ENCODE measurements at regions not wholly inside any gene's neighbourhood (a gene's known extent, or its start where the extent isn't known, plus 50 kb on each side); places are given as distances from the start of the nearest gene placed in this dataset.

- Histone ChIP-seq H3K4me1 (ENCODE audit: control insufficient read depth in 2 of 2, insufficient read depth in 1 of 2, low read depth in 1 of 2, low read length in 2 of 2) (no peaks in the 10 kb centered on the region), H3K79me1 (ENCODE audit: low read depth, low read length) (no peaks in the 10 kb centered on the region), H3K4me2 (ENCODE audit: insufficient read depth, low read length, poor library complexity, severe bottlenecking) (no peak overlapping the region), H3K27ac (replicated peaks; ENCODE audit: low read length) (no peak overlapping the region), H3K9me3 (replicated peaks in 1 of 2; ENCODE audit: control insufficient read depth in 2 of 2, insufficient read depth in 1 of 2, low read depth in 1 of 2, low read length in 2 of 2) (no peaks in the 10 kb centered on the region), H3K27me3 (ENCODE audit: control insufficient read depth in 3 of 3, insufficient read depth in 3 of 3, low read depth in 1 of 3, low read length in 3 of 3) (no peaks in the 10 kb centered on the region), H2BK5ac (ENCODE audit: low read length) (no peak overlapping the region), H2AFZ (ENCODE audit: low read length) (no peak overlapping the region), H3K4ac (ENCODE audit: low read length) (no peak overlapping the region), H2BK12ac (ENCODE audit: low read length) (no peak overlapping the region), H2BK15ac (ENCODE audit: low read length) (no peak overlapping the region), H2BK120ac (ENCODE audit: low read depth, low read length) (no peak overlapping the region), H3K36me3 (replicated peaks in 1 of 2; ENCODE audit: control insufficient read depth in 2 of 2, insufficient read depth in 2 of 2, low read length in 2 of 2) (no peaks in the 10 kb centered on the region), H3K18ac (ENCODE audit: low read length) (no peak overlapping the region), H2AK5ac (ENCODE audit: low read depth, low read length) (no peak overlapping the region), H3K14ac (ENCODE audit: low read length) (no peak overlapping the region), H3K4me3 (ENCODE audit: low read length in 2 of 2) (no peak overlapping the region), H3K23ac (ENCODE audit: low read depth, low read length, poor library complexity) (no peak overlapping the region), H3K9ac (ENCODE audit: low read depth, low read length, poor library complexity) (no peak overlapping the region), H4K8ac (ENCODE audit: low read depth, low read length) (no peak overlapping the region), H4K91ac (ENCODE audit: low read depth, low read length, poor library complexity) (no peak overlapping the region)
- WGBS, 2 donors (ENCODE audit: extremely low coverage in 2 of 2, insufficient read length in 2 of 2, insufficient replicate concordance in 1 of 2), result no CpG with 5 or more reads among the region's 3 CpGs
- no peak for DNase-seq (ENCODE audit: low spot score)
Measured at GRCh38 chr12:126424696-126425095, 1359.5 kb downstream of the AACS start.

DNA sequence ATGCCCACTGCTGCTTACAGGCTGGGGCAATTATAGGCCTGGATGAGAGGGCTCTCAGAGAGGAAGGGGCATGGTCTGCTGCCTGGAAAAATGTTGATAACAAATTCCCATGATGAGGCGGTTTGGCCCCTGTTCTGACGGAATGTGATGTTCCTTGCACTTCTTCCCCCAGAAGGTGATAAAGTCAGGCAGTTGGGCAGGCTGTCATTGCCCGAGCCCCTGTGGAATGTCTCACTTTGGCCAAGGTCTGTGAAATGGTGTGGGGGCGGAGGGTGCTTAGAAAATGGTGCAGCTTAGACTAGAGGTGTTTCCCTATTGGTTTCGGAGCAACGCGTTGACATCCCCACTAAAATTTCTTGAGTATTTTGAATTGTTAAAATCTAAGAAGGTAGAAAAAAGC, 1360.0 kb downstream of the AACS start:
- Histone ChIP-seq H2BK12ac (ENCODE audit: low read length) (no peak overlapping the region), H3K36me3 (replicated peaks in 1 of 2; ENCODE audit: control insufficient read depth in 2 of 2, insufficient read depth in 2 of 2, low read length in 2 of 2) (no peaks in the 10 kb centered on the region), H2BK5ac (ENCODE audit: low read length) (no peak overlapping the region), H3K4me3 (ENCODE audit: low read length in 2 of 2) (no peak overlapping the region), H3K4me2 (ENCODE audit: insufficient read depth, low read length, poor library complexity, severe bottlenecking) (no peak overlapping the region), H3K18ac (ENCODE audit: low read length) (no peak overlapping the region), H3K9ac (ENCODE audit: low read depth, low read length, poor library complexity) (no peak overlapping the region), H3K9me3 (replicated peaks in 1 of 2; ENCODE audit: control insufficient read depth in 2 of 2, insufficient read depth in 1 of 2, low read depth in 1 of 2, low read length in 2 of 2) (no peaks in the 10 kb centered on the region), H2AFZ (ENCODE audit: low read length) (no peak overlapping the region), H2BK120ac (ENCODE audit: low read depth, low read length) (no peak overlapping the region), H3K79me1 (ENCODE audit: low read depth, low read length) (no peaks in the 10 kb centered on the region), H4K8ac (ENCODE audit: low read depth, low read length) (no peak overlapping the region), H4K91ac (ENCODE audit: low read depth, low read length, poor library complexity) (no peak overlapping the region), H3K27ac (replicated peaks; ENCODE audit: low read length) (no peak overlapping the region), H2AK5ac (ENCODE audit: low read depth, low read length) (no peak overlapping the region), H3K27me3 (ENCODE audit: control insufficient read depth in 3 of 3, insufficient read depth in 3 of 3, low read depth in 1 of 3, low read length in 3 of 3) (no peaks in the 10 kb centered on the region), H3K23ac (ENCODE audit: low read depth, low read length, poor library complexity) (no peak overlapping the region), H3K14ac (ENCODE audit: low read length) (no peak overlapping the region), H3K4ac (ENCODE audit: low read length) (no peak overlapping the region), H2BK15ac (ENCODE audit: low read length) (no peak overlapping the region), H3K4me1 (ENCODE audit: control insufficient read depth in 2 of 2, insufficient read depth in 1 of 2, low read depth in 1 of 2, low read length in 2 of 2) (no peaks in the 10 kb centered on the region)
- no CpG with 5 or more reads among the region's 7 CpGs for WGBS, 2 donors (ENCODE audit: extremely low coverage in 2 of 2, insufficient read length in 2 of 2, insufficient replicate concordance in 1 of 2)
- DNase-seq (ENCODE audit: low spot score), result no peak

DNA sequence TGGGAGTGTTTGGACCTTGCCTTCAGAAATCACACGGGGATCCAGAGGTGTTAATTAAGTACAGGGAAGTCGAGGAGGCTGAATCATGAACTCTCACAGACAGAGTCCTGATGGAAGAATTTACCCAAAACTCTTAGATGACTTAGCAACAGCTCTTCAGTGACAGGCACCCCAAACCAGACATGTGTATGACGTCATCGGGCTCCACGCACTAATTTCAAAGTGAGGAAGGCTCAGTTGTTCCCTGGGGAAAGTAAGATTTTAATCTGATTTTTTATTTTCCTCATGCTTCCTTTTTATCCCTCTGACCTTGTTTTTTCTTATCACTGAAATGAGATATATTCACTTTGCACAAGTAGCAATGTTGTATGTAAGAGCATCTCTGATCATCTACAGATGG, 1363.5 kb downstream of the AACS start:
- Histone ChIP-seq H2BK5ac (ENCODE audit: low read length) (no peak overlapping the region), H3K9ac (ENCODE audit: low read depth, low read length, poor library complexity) (no peak overlapping the region), H3K23ac (ENCODE audit: low read depth, low read length, poor library complexity) (no peak overlapping the region), H3K4me2 (ENCODE audit: insufficient read depth, low read length, poor library complexity, severe bottlenecking) (no peak overlapping the region), H3K79me1 (ENCODE audit: low read depth, low read length) (no peaks in the 10 kb centered on the region), H4K91ac (ENCODE audit: low read depth, low read length, poor library complexity) (no peak overlapping the region), H3K4ac (ENCODE audit: low read length) (no peak overlapping the region), H4K8ac (ENCODE audit: low read depth, low read length) (no peak overlapping the region), H2AK5ac (ENCODE audit: low read depth, low read length) (no peak overlapping the region), H3K27me3 (ENCODE audit: control insufficient read depth in 3 of 3, insufficient read depth in 3 of 3, low read depth in 1 of 3, low read length in 3 of 3) (no peaks in the 10 kb centered on the region), H3K27ac (replicated peaks; ENCODE audit: low read length) (no peak overlapping the region), H2BK15ac (ENCODE audit: low read length) (no peak overlapping the region), H3K9me3 (replicated peaks in 1 of 2; ENCODE audit: control insufficient read depth in 2 of 2, insufficient read depth in 1 of 2, low read depth in 1 of 2, low read length in 2 of 2) (no peaks in the 10 kb centered on the region), H3K4me3 (ENCODE audit: low read length in 2 of 2) (no peak overlapping the region), H3K4me1 (ENCODE audit: control insufficient read depth in 2 of 2, insufficient read depth in 1 of 2, low read depth in 1 of 2, low read length in 2 of 2) (peaks cover 0 to 2% of the 10 kb centered on the region in 2 donors), H2BK12ac (ENCODE audit: low read length) (no peak overlapping the region), H2BK120ac (ENCODE audit: low read depth, low read length) (no peak overlapping the region), H3K36me3 (replicated peaks in 1 of 2; ENCODE audit: control insufficient read depth in 2 of 2, insufficient read depth in 2 of 2, low read length in 2 of 2) (no peaks in the 10 kb centered on the region), H2AFZ (ENCODE audit: low read length) (no peak overlapping the region), H3K18ac (ENCODE audit: low read length) (no peak overlapping the region), H3K14ac (ENCODE audit: low read length) (no peak overlapping the region)
- no CpG with 5 or more reads among the region's 5 CpGs for WGBS, 2 donors (ENCODE audit: extremely low coverage in 2 of 2, insufficient read length in 2 of 2, insufficient replicate concordance in 1 of 2)
- DNase-seq (ENCODE audit: low spot score), result no peak

- H3K4ac ChIP-seq (ENCODE audit: low read length), result no peak overlapping the region
- H2AK5ac ChIP-seq (ENCODE audit: low read depth, low read length), result no peak overlapping the region
- H3K23ac ChIP-seq (ENCODE audit: low read depth, low read length, poor library complexity), result no peak overlapping the region
- no peak overlapping the region for H2BK120ac ChIP-seq (ENCODE audit: low read depth, low read length)
- H3K36me3 ChIP-seq (replicated peaks in 1 of 2; ENCODE audit: control insufficient read depth in 2 of 2, insufficient read depth in 2 of 2, low read length in 2 of 2), result no peaks in the 10 kb centered on the region
- no peak overlapping the region for H3K4me2 ChIP-seq (ENCODE audit: insufficient read depth, low read length, poor library complexity, severe bottlenecking)
- no peak overlapping the region for H3K9ac ChIP-seq (ENCODE audit: low read depth, low read length, poor library complexity)
- no peak overlapping the region for H2BK15ac ChIP-seq (ENCODE audit: low read length)
- no peak overlapping the region for H2AFZ ChIP-seq (ENCODE audit: low read length)
- H3K4me3 ChIP-seq (ENCODE audit: low read length in 2 of 2), result no peak overlapping the region
- no peak overlapping the region for H3K18ac ChIP-seq (ENCODE audit: low read length)
- no peaks in the 10 kb centered on the region for H3K79me1 ChIP-seq (ENCODE audit: low read depth, low read length)
- H4K8ac ChIP-seq (ENCODE audit: low read depth, low read length), result no peak overlapping the region
- WGBS, 2 donors (ENCODE audit: extremely low coverage in 2 of 2, insufficient read length in 2 of 2, insufficient replicate concordance in 1 of 2), result no CpG with 5 or more reads among the region's 2 CpGs
- H3K27ac ChIP-seq (replicated peaks; ENCODE audit: low read length), result no peak overlapping the region
- peaks cover 0 to 5% of the 10 kb centered on the region in 2 donors for H3K4me1 ChIP-seq (ENCODE audit: control insufficient read depth in 2 of 2, insufficient read depth in 1 of 2, low read depth in 1 of 2, low read length in 2 of 2)
- H3K9me3 ChIP-seq (replicated peaks in 1 of 2; ENCODE audit: control insufficient read depth in 2 of 2, insufficient read depth in 1 of 2, low read depth in 1 of 2, low read length in 2 of 2), result peaks cover 0 to 1% of the 10 kb centered on the region in 2 donors
- H4K91ac ChIP-seq (ENCODE audit: low read depth, low read length, poor library complexity), result no peak overlapping the region
- no peak overlapping the region for H2BK12ac ChIP-seq (ENCODE audit: low read length)
- H3K14ac ChIP-seq (ENCODE audit: low read length), result no peak overlapping the region
- no peaks in the 10 kb centered on the region for H3K27me3 ChIP-seq (ENCODE audit: control insufficient read depth in 3 of 3, insufficient read depth in 3 of 3, low read depth in 1 of 3, low read length in 3 of 3)
- DNase-seq (ENCODE audit: low spot score), result no peak
- no peak overlapping the region for H2BK5ac ChIP-seq (ENCODE audit: low read length)
Measured at GRCh38 chr12:126430921-126431320, 1365.7 kb downstream of the AACS start.
